HCT116 (cell line): ENCODE measurements at regions not wholly inside any gene's neighbourhood (a gene's known extent, or its start where the extent isn't known, plus 50 kb on each side); places are given as distances from the start of the nearest gene placed in this dataset.

Source experiments
- CBX3 ChIP-seq: IDR thresholded peaks from 2 replicates; pipeline ENCODE4 v1.6.1; 2012; ENCODE audit warnings: low read depth
- CTCF ChIP-seq, 3 experiments: fragments of 200-600 bp in 1 of 3; sonication (generic) in 1 of 3; IDR thresholded peaks in 2 of 3; conservative IDR thresholded peaks in 1 of 3; 2 replicates each; pipeline ENCODE4 v1.5.1; 2012 to 2017; ENCODE audit warnings: low read depth in 2 of 3, low read length in 2 of 3, antibody characterized with exemption in 1 of 3, borderline replicate concordance in 1 of 3, control low read depth in 1 of 3, mild to moderate bottlenecking in 1 of 3, mixed read lengths in 1 of 3, mixed run types in 1 of 3, moderate library complexity in 1 of 3; ENCODE audit not compliant: insufficient read depth in 1 of 3
- EZH2 ChIP-seq: fragments of 200-600 bp; sonication (generic); IDR thresholded peaks from 2 replicates; pipeline ENCODE4 v1.6.1; 2017; ENCODE audit warnings: antibody characterized with exemption, mixed run types
- POLR2A ChIP-seq: IDR thresholded peaks from 2 replicates; pipeline ENCODE4 v1.7.0; 2011; ENCODE audit warnings: borderline replicate concordance; ENCODE audit not compliant: insufficient read depth, insufficient read length; ENCODE audit errors: extremely low read depth
- POLR2AphosphoS5 ChIP-seq: IDR thresholded peaks from 2 replicates; pipeline ENCODE4 v1.6.1; 2011; ENCODE audit warnings: mild to moderate bottlenecking, low read depth, low read length, moderate library complexity
- RAD21 ChIP-seq: IDR thresholded peaks from 2 replicates; pipeline ENCODE4 v1.6.1; 2012; ENCODE audit warnings: low read depth, mild to moderate bottlenecking
- SIN3A ChIP-seq: IDR thresholded peaks from 2 replicates; pipeline ENCODE4 v1.6.1; 2012; ENCODE audit warnings: low read depth
- SP1 ChIP-seq: IDR thresholded peaks from 2 replicates; pipeline ENCODE4 v1.6.1; 2012; ENCODE audit warnings: low read depth
- TCF7L2 ChIP-seq: IDR thresholded peaks from 2 replicates; pipeline ENCODE4 v1.7.0; 2011; ENCODE audit warnings: borderline replicate concordance, inconsistent platforms; ENCODE audit not compliant: insufficient read depth, insufficient read length; ENCODE audit errors: extremely low read depth
- YY1 ChIP-seq: IDR thresholded peaks from 2 replicates; pipeline ENCODE4 v1.6.1; 2011; ENCODE audit warnings: low read length, low read depth, moderate library complexity, mild to moderate bottlenecking; ENCODE audit not compliant: insufficient replicate concordance; ENCODE audit errors: extremely low read depth
- ZNF274 ChIP-seq: fragments of 200-500 bp; sonication (Bioruptor generic); IDR thresholded peaks from 2 replicates; pipeline ENCODE4 v1.6.1; 2014; ENCODE audit warnings: mild to moderate bottlenecking, low read depth, low read length, inconsistent platforms
- TF ChIP-seq, protein P1 (sequence below): IDR thresholded peaks from 2 replicates; pipeline ENCODE4 v1.6.1; 2012
- TF ChIP-seq, protein P2 (sequence below): IDR thresholded peaks from 2 replicates; pipeline ENCODE4 v1.6.1; 2011; ENCODE audit warnings: mild to moderate bottlenecking, low read length, moderate library complexity; ENCODE audit not compliant: insufficient replicate concordance; ENCODE audit errors: extremely low read depth
- TF ChIP-seq, protein P3 (sequence below): IDR thresholded peaks from 2 replicates; pipeline ENCODE4 v1.6.1; 2012; ENCODE audit warnings: low read depth

DNA sequence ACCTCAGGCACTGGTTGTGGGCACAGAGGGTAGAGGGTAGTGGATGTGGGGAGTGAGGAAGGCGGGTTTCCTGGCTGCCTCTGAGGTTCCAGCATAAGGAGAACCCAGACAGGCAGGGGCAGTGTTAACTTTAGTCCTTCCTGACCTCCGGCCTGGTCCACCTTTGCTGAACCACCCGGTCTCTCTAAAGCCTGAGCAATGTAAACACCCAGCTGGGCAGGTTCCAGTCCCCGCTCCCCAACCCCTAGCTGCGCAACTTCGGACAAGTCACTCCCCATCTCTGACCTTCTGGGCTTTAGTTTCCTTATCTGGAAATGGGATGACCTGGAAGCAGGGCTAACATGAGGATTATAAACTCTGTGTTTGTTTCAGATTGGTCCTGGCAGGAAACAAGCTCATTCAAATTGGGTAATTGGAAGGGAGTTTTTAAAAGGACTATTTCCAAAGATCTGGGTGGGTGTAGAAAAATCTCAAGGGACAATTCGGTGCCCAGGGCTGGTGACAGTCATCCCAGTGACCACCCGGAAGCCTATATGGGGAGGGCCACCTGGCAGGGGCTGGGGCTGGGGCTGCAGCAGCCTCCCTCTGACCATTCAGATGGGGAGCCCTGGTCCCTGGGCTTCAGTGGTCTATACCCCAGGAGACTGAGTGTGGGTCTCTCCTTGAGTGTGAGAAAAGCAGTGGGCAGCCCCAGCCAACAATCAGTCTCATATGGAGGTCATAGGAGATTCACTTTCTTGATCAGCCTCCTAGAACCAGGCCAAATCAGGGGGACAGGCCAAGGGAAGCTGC is 108.3 kb upstream of the SYT13 start:
- TF ChIP-seq POLR2A, result no peak
- TF ChIP-seq CTCF (IDR thresholded peaks at IDR 0.05 in 2 of 3, conservative IDR thresholded peaks at IDR 0.05 in 1 of 3; ENCODE audit: borderline replicate concordance in 1 of 3, insufficient read depth in 1 of 3, low read depth in 2 of 3, low read length in 2 of 3), result no peak
- no peak for TF ChIP-seq TCF7L2
- TF ChIP-seq YY1, result no peak
- TF ChIP-seq SIN3A, result no peak
- TF ChIP-seq POLR2AphosphoS5, result no peak
- no peak for TF ChIP-seq EZH2
- TF ChIP-seq, protein P1, sequence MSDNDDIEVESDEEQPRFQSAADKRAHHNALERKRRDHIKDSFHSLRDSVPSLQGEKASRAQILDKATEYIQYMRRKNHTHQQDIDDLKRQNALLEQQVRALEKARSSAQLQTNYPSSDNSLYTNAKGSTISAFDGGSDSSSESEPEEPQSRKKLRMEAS, result no peak
- TF ChIP-seq, protein P2, sequence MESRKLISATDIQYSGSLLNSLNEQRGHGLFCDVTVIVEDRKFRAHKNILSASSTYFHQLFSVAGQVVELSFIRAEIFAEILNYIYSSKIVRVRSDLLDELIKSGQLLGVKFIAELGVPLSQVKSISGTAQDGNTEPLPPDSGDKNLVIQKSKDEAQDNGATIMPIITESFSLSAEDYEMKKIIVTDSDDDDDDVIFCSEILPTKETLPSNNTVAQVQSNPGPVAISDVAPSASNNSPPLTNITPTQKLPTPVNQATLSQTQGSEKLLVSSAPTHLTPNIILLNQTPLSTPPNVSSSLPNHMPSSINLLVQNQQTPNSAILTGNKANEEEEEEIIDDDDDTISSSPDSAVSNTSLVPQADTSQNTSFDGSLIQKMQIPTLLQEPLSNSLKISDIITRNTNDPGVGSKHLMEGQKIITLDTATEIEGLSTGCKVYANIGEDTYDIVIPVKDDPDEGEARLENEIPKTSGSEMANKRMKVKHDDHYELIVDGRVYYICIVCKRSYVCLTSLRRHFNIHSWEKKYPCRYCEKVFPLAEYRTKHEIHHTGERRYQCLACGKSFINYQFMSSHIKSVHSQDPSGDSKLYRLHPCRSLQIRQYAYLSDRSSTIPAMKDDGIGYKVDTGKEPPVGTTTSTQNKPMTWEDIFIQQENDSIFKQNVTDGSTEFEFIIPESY, result no peak
- no peak for TF ChIP-seq RAD21
- no peak for TF ChIP-seq CBX3
- TF ChIP-seq, protein P3, sequence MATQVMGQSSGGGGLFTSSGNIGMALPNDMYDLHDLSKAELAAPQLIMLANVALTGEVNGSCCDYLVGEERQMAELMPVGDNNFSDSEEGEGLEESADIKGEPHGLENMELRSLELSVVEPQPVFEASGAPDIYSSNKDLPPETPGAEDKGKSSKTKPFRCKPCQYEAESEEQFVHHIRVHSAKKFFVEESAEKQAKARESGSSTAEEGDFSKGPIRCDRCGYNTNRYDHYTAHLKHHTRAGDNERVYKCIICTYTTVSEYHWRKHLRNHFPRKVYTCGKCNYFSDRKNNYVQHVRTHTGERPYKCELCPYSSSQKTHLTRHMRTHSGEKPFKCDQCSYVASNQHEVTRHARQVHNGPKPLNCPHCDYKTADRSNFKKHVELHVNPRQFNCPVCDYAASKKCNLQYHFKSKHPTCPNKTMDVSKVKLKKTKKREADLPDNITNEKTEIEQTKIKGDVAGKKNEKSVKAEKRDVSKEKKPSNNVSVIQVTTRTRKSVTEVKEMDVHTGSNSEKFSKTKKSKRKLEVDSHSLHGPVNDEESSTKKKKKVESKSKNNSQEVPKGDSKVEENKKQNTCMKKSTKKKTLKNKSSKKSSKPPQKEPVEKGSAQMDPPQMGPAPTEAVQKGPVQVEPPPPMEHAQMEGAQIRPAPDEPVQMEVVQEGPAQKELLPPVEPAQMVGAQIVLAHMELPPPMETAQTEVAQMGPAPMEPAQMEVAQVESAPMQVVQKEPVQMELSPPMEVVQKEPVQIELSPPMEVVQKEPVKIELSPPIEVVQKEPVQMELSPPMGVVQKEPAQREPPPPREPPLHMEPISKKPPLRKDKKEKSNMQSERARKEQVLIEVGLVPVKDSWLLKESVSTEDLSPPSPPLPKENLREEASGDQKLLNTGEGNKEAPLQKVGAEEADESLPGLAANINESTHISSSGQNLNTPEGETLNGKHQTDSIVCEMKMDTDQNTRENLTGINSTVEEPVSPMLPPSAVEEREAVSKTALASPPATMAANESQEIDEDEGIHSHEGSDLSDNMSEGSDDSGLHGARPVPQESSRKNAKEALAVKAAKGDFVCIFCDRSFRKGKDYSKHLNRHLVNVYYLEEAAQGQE, result no peak
- no peak for TF ChIP-seq SP1
- no peak for TF ChIP-seq ZNF274
